CD4-positive, alpha-beta T cell treated with Interferon alpha-2 for 1 hour (primary cell): ENCODE measurements at regions not wholly inside any gene's neighbourhood (a gene's known extent, or its start where the extent isn't known, plus 50 kb on each side); places are given as distances from the start of the nearest gene placed in this dataset.

ENCODE experiments used
- DNase-seq, 2 donors: peaks; one replicate each; pipeline ENCODE4 v3.0.0-alpha.2; 2020 to 2022

DNA sequence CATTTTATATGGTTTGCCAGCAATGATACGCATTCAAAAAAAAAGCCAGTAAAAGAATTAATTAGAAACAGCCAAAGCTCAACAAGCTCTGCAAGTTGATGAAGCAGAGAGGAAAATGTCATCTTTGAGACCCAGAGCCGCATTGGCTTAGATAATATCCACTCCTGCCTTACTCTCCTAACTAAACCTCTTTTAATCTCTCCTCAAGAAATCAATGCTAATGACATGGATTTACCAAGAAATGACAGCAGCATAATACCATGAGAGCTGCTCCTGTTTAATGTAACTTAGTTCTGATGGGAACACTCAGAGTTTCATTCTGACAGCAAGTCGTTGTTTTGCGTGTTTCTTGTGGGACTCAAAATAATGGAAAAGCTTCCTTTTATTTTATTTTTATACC is 1099.4 kb upstream of the PIK3C3 start:
- DNase-seq: no peak

DNA sequence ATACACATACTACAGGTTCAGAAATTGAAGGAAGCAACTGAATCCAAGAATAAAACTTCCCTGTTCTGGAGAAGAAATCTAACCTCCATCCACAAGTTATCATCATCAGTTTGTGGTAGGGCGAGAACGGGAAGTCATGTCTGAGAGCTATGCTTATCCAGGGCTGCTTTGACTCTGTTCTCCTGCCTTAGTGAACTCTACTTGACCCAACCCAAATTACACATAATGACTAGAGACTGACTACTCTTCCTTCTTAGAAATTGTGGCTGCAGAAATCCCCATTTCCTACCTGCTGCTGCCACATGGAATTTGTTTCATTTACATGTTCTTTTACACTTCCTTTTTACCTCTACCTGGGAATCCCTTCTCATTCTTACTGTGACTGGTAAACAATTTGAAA is 1102.6 kb upstream of the PIK3C3 start:
- no peak for DNase-seq

DNA sequence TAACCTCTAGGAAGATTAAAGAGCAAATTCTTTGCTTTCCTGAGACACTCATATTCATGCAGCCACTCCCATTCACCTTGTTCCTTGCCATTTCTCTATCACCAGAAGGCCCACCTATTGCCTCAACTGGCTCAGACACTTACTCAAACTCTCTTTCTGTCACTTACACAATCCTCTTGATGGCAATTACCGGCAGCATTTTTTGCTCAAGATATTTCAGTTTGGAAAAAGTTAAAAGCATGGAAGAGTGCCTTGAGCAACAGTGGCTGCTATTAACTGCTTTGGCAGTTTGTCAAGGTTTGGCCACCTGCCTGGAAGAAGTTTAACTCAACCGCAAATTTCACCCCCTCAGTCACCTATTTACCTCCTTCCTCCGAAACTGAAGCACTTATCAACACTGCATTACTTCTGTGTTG is 1104.0 kb upstream of the PIK3C3 start:
- no peak for DNase-seq

DNA sequence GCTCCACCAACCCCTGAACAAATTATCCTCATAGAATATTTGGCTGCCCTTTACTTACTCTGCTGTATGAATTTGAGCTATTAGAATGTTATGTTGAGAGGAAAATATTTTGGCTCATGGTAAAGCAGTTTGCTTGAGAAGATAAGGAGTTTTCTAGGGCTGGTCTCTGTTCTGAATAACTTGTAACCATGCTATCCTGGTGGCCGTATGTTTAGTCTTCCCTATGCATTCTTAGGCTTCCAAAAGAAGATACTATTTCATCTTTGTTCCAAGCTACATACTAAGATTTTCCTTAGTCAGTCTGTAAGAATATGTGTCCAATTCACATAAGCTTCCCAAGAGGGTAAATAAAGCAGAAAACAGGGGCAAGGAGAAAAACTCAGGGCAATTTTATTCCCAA is 1105.1 kb upstream of the PIK3C3 start:
- no peak for DNase-seq

DNA sequence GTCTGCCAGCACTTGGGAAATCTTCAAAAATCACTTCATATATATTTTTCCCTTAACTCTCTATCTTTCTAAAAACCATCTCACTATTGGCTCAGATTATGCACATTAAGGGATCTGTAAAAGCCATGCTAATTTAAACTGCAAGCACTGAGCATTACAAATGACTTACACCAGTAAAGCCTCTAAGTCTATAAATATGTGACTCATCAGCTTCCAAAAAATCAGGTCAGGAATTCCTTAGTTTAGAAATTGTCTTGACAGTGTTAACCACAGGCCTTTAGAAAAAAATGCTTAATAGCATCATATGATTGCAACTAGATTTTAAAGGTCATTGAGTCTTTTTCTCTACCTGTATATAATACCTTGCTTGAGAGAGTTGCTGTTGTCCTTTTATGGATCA is 1113.6 kb upstream of the PIK3C3 start:
- DNase-seq: no peak

DNA sequence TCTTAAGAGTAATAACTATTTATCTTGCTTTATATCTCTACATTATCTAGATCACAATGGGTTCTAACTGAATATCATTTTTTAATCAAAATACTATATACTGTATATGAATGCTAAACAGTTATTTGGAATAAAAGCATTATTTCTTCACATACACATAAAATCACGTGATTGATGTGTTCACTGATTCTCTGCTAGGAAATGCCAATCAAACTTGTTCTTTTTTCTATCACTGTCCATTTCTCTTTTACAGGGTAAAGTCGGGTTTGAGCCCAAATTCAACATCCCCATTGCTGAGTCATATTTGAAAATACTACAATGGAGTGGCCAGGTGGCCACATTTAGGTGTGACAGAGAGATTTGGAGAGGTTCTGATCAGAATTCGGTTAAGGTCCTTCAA is 1114.0 kb upstream of the PIK3C3 start:
- no peak for DNase-seq

DNA sequence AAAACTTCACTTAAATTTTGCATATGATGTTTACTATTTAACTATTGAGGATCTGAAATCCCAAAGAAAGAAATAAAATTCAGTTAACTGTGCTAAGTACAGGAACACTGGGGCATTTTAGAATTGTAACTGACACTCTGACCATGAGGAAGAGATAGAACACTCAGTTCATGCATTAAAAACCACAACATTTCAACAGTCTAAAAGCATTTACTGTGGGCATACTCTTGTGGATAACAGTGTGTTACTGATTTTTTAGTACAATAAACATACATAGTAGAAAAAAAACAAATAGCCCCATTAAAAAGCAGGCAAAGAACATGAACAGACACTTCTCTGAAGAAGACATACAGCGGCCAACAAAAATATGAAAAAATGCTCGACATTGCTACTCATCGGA is 1122.7 kb upstream of the PIK3C3 start:
- no peak for DNase-seq

DNA sequence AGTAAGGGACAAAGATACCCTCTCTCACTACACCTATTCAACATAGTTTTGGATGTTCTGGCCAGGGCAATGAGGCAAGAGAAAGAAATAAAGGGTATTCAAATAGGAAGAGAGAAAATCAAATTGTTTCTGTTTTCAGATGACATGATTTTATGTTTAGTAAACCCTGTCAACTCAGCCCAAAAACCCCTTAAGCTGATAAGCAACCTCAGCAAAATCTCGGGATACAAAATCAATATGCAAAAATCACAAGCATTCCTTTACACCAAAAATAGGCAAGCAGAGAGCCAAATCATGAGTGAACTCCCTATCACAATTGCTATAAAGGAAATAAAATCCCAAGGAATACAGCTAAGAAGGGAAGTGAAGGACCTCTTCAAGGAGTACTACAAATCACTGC is 1130.7 kb upstream of the PIK3C3 start:
- DNase-seq: no peak

DNA sequence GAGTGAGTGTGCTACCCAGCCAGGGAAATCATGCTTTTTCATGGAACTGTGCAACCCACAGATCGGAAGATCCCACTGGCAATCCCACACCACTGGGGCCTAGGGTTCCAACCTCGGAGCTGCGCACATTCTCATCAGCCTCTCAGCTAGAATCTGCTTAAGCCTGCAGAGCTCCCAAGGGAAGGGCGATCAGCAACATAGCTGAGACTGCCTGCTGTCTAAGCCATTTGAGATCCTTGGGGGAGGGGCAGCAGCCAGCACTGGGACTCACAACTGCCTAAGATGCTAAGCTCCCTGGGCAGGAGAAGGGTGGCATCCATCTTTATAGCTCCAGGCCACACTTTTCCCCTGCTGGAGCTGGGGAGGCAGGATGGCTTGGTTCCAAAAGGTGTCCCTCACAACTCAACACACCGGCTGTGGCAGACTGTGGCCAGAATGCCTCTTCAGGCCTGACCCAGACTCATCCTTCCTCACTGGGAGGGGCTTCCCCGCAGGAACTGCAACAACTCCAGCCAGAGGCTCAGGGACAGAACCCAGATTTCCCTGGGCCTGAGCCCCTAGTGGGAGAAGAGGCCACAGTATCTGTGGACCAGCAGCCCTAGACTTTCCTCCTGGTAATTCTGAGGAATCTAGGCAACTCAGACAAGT is 1133.3 kb upstream of the PIK3C3 start:
- DNase-seq: no peak

DNA sequence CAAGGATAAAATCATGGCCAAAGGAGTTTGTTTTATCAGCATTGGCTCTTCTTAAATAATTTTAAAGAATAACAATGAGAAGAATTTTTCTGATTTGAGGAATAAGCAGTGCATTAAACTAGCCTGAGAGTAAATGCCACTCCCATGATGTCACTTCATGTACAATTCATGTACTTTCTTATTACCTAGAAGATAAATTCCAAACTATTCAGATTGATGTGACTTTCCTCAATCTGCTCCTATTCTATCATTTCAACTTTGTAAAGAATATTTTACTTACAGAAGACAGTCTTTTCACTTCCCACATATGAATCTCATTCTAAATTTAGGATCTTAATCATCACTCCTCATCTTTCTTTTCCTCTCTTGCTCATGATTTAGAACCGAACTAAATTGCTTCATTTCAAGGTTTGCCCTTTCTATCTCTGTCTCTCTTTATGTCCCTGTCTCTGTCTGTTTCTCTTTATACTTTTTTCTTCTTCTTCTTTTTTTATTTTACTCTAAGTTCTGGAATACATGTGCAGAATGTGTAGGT is 1142.0 kb upstream of the PIK3C3 start:
- no peak for DNase-seq

DNA sequence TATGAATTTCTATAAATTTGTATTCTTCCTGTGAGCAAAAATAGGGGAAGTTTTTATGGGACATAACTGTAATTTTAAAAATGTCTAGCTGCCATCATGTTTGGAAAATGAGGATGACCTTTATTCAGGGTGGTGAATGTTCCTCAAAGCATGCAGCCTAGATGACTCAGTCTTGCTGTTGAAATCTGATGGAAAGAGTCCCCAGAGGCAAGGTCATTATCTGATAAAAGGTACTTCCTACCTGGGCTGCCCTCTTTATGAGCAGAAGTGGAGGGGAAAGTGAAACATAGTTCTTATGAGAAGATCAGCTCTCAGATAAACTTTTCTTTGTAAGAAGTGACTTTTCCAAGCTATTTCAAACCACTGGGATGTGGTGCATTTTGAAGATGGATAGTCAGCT is 1144.7 kb upstream of the PIK3C3 start:
- no peak for DNase-seq

DNA sequence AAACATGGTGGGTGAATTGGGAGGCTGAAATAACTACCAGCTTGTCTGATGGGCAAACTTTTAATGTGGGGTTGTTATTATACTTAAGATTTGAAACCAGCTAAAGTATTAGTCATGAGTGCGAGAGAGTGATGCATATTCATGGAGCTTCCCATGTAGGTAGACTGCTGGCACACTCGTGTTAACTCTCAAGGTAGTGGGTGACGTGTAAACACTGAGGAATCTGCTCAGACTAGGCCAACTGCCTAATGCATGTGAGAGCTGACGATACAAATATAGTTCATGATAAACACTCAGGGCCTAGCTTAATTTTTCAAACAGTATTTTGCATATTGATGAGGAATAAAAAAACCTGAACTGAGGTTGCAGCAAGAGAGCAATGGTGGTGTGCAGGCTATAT is 1165.7 kb upstream of the PIK3C3 start:
- no peak for DNase-seq

DNA sequence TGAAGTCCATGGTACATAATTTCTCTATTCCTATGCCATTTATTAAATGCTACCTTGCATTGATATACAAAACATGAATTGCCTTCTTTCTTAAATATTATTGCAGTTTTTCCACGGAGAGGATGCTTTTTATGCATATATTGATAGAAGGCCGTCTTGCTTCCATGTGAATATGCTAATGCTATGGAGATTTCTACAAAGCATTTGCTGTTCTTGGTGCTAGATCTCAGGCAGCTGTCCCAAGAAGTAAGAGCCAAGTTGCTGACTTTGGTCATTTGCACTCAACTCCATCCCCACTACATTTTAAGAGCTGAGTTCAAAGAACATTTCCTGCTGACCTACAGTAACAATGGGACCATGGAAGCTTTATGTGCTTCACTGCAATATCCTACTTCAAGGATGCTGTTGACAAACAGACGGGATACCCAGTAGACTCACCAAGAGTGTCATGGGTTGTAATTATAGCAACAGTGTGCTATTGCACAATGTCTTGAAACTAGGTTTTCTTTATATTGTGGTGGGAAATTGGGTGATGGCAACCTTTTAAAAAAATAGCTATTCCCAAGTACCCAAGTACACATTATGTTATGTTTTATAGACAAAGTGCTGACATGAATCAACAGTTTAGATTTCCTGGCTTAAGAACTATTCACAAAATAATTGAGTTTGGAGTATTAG is 1172.4 kb upstream of the PIK3C3 start:
- DNase-seq: no peak

DNA sequence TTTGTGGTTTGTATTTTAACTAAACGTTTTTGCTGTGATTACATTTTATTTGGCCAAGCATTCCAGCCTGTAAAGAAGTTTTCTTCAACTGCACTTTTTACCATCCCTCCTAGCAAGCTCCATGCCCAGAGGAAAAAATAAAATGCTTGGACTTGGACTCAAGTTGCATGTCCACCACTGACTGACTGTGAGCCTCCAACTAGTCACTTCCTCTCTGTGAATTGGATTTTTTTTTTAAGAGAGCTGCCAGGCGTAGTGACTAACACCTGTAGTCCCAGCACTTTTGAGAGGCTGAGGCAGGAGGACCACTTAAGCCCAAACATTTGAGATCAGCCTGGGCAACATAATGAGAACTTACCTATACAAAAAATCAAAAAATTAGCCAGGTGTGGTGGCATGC is 1185.2 kb upstream of the PIK3C3 start:
- DNase-seq: no peak

DNA sequence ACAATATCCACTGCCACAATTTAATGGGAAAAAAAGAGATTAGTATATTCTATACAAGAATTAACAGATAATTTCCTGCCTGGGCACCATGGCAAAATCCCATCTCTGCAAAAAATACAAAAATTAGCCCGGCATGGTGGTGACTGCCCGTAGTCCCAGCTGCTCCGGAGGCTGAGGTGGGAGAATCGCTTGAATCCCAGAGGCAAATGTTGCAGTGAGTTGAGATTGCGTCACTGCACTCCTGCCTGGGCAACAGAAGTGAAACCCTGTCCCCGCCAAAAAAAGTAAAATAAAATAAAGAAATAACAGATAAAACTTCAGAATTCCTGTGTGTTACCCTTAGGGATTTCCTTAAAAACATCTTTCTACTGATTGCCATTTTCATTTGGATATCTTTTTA is 1194.8 kb upstream of the PIK3C3 start:
- DNase-seq: no peak

DNA sequence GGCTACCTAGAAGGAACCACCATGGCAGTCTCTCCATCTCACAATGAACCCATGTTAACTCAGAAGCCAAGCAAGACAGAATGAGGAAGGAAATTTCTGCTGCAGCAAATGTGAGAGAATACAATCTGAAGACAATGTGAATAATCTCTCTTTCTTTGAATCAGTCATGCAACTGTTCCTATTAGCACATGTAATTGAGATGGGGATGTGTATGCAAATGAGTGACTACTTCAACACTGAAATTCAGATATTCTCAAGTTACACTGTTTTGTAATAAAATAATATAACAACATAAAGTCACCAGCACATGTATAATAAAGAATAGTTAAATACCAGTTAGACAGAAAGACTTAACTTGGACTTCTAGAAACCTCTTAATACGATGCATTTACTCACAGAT is 1200.6 kb upstream of the PIK3C3 start:
- no peak for DNase-seq

DNA sequence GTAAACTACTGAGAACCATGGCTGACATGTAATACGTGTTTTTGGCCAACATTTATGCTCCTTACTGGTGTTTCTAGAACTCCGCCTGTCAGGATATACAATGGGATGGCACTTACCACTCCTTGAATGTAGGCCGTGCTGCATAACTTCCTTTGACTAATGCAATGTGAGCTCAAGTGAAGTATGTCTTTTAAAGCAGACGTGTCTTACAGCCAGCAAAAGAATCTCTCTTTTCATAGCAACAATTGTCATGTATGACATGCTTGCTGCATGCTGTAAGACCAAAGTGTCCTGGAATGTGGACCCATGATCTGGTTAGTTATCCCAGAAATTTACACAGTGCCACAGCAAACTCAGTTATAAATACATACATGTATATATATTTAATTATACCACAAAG is 1202.7 kb upstream of the PIK3C3 start:
- DNase-seq: no peak

DNA sequence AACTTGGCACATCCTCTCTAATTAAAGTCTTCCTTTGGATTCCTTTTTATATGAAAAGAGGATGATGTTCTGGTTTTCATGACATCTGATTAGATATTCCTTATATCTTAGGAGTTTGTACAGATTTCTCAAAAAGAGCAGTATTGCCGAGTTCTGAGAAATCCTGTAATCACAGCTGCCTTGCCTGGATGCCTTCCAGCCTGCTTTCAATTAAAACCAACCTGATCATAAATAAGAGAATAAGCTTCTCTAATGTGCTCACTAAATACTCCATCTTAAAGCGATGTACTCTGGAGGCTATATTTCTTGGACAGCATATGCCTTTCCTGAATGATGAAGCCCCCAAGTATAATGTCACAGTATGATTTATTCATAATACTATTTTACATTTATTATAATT is 1203.8 kb upstream of the PIK3C3 start:
- no peak for DNase-seq

DNA sequence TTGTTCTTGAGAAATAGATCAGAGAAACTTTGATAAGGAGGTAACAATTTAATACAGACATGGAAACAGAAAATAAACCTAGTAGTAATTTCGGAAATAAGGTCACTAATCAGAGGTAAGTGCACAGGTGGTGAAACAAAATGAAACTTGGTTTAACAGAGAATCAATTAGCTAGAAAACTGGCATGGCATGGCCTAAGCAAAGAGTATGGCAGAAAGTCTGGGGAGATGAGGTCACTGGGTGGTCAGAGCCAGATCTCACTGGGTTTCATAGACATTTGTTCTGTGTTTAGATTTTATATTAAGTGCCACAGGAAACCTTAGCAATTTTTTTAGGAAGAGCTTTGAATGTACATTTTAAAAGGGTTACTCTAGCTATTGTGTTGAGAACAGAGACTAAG is 1216.0 kb upstream of the PIK3C3 start:
- no peak for DNase-seq

DNA sequence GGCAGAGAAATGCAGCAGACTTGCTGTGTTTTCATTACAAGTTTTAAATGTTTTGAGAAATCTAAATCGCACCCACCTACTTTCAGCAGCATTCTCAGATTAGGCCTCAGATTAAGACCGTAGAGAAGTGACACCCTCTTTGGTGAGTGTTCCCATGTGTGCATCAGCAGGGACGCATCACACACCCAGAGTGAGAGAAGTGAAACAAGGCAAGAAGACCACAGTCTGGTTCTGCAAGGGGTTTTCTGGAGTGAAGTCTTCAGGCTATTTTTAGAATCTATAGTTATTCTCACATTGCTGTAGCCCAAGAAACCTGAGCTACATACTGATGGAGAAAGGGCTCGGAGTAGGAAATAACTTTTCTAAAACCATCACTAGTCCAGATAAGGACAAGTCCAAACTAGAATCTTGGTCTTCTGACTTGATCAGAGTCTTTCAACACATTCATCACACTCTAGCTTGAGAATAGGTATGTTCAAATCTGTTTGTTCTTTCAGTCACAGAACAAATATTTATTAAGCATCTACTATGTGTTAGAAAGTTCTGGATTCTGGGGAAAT is 1216.6 kb upstream of the PIK3C3 start:
- DNase-seq: no peak

DNA sequence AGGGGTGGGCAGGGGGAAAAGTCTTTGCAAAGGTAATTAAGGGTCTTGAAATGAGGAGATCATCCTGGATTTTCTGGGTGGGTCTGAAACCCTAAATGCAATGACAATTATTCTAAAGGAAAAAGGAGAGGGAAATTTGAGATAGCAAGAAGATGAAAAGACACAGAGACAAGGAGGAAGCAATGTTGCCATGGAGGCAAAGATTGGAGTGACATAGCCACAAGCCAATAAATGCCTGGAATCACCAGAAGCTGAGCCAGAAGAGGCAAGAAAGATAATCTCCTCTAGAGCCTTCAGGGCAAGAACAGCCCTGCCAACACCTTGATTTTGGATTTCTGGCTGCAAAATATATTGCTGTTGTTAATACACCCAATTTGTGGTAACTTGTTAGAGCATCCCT is 1246.3 kb upstream of the PIK3C3 start:
- DNase-seq: no peak

DNA sequence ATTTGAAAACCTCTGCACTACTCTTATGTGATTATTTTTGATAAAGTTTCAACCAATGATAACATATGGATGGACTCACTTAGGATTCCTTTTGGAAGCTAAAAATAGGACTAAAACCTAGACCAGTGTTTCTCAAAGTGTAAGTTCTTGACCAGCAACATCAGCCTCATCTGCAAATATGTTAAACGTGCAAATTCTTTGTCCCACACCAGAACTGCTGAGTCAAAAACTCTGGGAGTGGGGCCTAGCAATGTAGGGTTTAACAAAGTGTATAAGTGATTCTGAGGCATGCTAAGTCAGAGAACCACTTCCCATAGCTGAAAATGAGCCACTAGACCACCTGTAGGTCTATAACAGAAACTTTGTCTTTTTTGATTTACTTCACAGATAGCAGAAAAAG is 1247.2 kb upstream of the PIK3C3 start:
- DNase-seq: no peak

DNA sequence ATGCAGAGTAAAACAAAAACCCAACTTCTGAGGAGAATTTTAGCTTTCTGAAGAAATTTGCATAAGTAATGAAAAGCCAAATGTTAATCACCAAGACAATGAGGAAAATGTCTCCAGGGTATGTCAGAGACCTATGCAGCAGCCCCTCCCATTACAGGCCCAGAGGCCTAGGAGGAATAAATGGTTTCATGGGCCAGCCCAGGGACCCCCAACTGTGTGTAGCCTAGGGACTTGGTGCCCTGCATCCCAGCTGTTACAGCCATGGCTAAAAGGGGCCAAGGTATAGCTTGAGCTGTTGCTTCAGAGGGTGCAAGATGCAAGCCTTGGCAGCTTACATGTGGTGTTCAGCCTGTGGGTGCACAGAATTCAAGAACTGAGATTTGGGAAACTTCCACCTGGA is 1256.9 kb upstream of the PIK3C3 start:
- DNase-seq: no peak

DNA sequence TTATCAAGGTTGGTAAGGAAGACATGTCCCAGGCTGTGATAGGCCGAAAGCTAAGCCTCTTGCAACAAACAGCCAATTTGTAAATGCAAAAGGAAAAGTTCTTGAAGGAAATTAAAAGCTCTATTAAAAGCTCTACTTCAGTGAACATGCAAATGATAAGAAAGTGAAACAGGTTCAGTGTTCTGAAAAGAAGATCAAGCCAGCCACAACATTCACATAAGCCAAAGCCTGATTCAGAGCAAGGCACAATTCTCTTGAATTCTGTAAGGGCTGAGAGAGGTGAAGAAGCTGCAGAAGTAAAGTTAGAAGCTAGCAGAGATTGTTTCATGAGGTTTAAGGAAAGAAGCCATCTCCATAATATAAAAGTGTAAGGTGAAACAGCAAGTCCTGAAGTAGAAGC is 1259.5 kb upstream of the PIK3C3 start:
- no peak for DNase-seq

DNA sequence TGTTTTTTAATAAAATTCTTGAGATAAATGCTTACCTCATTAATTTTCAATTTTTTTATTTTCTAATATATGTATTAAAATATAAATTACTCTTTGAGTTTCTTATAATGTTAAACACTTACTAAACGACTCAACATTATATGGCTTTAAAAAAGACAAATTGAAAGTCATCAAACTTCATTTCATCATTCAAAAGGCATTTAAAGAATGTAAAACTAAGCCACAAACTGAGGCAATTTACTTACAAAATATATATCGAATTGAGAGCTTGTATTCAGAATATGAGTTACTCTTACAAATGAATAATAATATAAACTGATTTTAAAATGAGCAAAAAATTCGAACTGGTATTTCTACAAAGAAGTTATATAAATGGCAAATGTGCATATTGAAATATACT is 1262.2 kb upstream of the PIK3C3 start:
- no peak for DNase-seq
